ENCODE measurements at regions not wholly inside any gene's neighbourhood (a gene's known extent, or its start where the extent isn't known, plus 50 kb on each side); places are given as distances from the start of the nearest gene placed in this dataset.

GRCh38 chr10:44267007-44267406 lies 117.9 kb downstream of the CXCL12 start:
- H3K36me3 ChIP-seq, result no peaks in the 10 kb centered on the region
- WGBS, 2 donors, result 83 to 100% methylated on average over 1 of the region's 3 CpGs
- no peak overlapping the region for H3K4me3 ChIP-seq
- no peaks in the 10 kb centered on the region for H3K27me3 ChIP-seq
- intact Hi-C loops (cut with DNase I), result no loop called here
- DNase-seq, result no peak
- TF ChIP-seq CTCF (IDR thresholded peaks at IDR 0.05) (no peak), POLR2A (IDR thresholded peaks at IDR 0.05) (no peak)
- H3K4me1 ChIP-seq, result peaks cover 0 to 17% (median 0%) of the 10 kb centered on the region in 3 donors
- H3K27ac ChIP-seq, result no peak overlapping the region
- H3K9me3 ChIP-seq, result peaks cover 0 to 19% (median 0%) of the 10 kb centered on the region in 3 donors

GRCh38 chr10:44264244-44264643 lies 120.7 kb downstream of the CXCL12 start:
- no peak for DNase-seq
- intact Hi-C loops (cut with DNase I), result no loop called here
- peaks cover 0 to 17% (median 0%) of the 10 kb centered on the region in 3 donors for H3K4me1 ChIP-seq
- H3K9me3 ChIP-seq, result peaks cover 0 to 19% (median 0%) of the 10 kb centered on the region in 3 donors
- 15 to 39% methylated on average over 3 to 4 of the region's 4 CpGs for WGBS, 2 donors
- no peaks in the 10 kb centered on the region for H3K27me3 ChIP-seq
- H3K4me3 ChIP-seq, result no peak overlapping the region
- H3K27ac ChIP-seq, result peak overlapping the region in 3 of 4 donors; percentile 24 to 67 (median 50)
- H3K36me3 ChIP-seq, result no peaks in the 10 kb centered on the region
- TF ChIP-seq CTCF (IDR thresholded peaks at IDR 0.05) (no peak), POLR2A (IDR thresholded peaks at IDR 0.05) (no peak)

GRCh38 chr10:44263771-44264170 lies 121.1 kb downstream of the CXCL12 start:
- intact Hi-C loops (cut with DNase I), result no loop called here
- Histone ChIP-seq H3K36me3 (no peaks in the 10 kb centered on the region), H3K27ac (peak overlapping the region in 3 of 4 donors; percentile 24 to 67 (median 50)), H3K9me3 (peaks cover 0 to 18% (median 0%) of the 10 kb centered on the region in 3 donors), H3K4me3 (no peak overlapping the region), H3K4me1 (peaks cover 0 to 17% (median 0%) of the 10 kb centered on the region in 3 donors), H3K27me3 (no peaks in the 10 kb centered on the region)
- DNase-seq, result no peak
- 48 to 68% methylated on average over 3 of the region's 3 CpGs for WGBS, 2 donors
- TF ChIP-seq POLR2A (IDR thresholded peaks at IDR 0.05) (no peak), CTCF (IDR thresholded peaks at IDR 0.05) (no peak)

GRCh38 chr10:44262551-44263251 lies 122.2 kb downstream of the CXCL12 start:
- Histone ChIP-seq H3K27me3 (no peaks in the 10 kb centered on the region), H3K36me3 (no peaks in the 10 kb centered on the region), H3K27ac (no peak overlapping the region), H3K4me3 (no peak overlapping the region), H3K4me1 (peaks cover 0 to 17% (median 0%) of the 10 kb centered on the region in 3 donors), H3K9me3 (peaks cover 0 to 9% (median 0%) of the 10 kb centered on the region in 3 donors)
- intact Hi-C loops (cut with DNase I), result no loop called here
- no peak for DNase-seq
- no peak for TF ChIP-seq POLR2A (IDR thresholded peaks at IDR 0.05)
- TF ChIP-seq CTCF (IDR thresholded peaks at IDR 0.05), result no peak
- 63 to 82% methylated on average over 5 to 6 of the region's 6 CpGs for WGBS, 2 donors

- Histone ChIP-seq H3K9me3 (peaks cover 0 to 1% (median 0%) of the 10 kb centered on the region in 3 donors), H3K27ac (no peak overlapping the region), H3K4me3 (no peak overlapping the region), H3K36me3 (no peaks in the 10 kb centered on the region), H3K4me1 (peaks cover 0 to 17% (median 0%) of the 10 kb centered on the region in 3 donors), H3K27me3 (no peaks in the 10 kb centered on the region)
- 60 to 65% methylated on average over 2 to 4 of the region's 7 CpGs for WGBS, 2 donors
- DNase-seq, result no peak
- TF ChIP-seq POLR2A (IDR thresholded peaks at IDR 0.05) (no peak), CTCF (IDR thresholded peaks at IDR 0.05) (no peak)
- intact Hi-C loops (cut with DNase I), result no loop called here
These were observed 123.0 kb downstream of the CXCL12 start for GRCh38 chr10:44261710-44262455.
